SJCRH30 (cell line): ENCODE measurements at regions not wholly inside any gene's neighbourhood (a gene's known extent, or its start where the extent isn't known, plus 50 kb on each side); places are given as distances from the start of the nearest gene placed in this dataset.
"Not testable (repeated sequence)": the region's sequence is repeated elsewhere in the genome, so short reads cannot be mapped to it uniquely, and the experiment has no call there.

ENCODE experiments used
- DNase-seq, 2 experiments: peaks; one replicate each; pipeline ENCODE4 v3.0.0-alpha.2; 2015 to 2020
- H3K27ac ChIP-seq: fragments of 250-450 bp; sonication (Bioruptor Pico); 2 replicates; pipeline ENCODE4 v1.5.1; 2020; ENCODE audit warnings: mild to moderate bottlenecking, moderate library complexity
- H3K27me3 ChIP-seq: fragments of 250-450 bp; sonication (Bioruptor Pico); 2 replicates; pipeline ENCODE4 v1.5.1; 2020; ENCODE audit warnings: mild to moderate bottlenecking, moderate library complexity
- H3K36me3 ChIP-seq: fragments of 250-450 bp; sonication (Bioruptor Pico); 2 replicates; pipeline ENCODE4 v1.5.1; 2020; ENCODE audit warnings: mild to moderate bottlenecking, moderate library complexity
- H3K4me1 ChIP-seq: fragments of 250-450 bp; sonication (Bioruptor Pico); 2 replicates; pipeline ENCODE4 v1.5.1; 2020; ENCODE audit warnings: mild to moderate bottlenecking, moderate library complexity
- H3K4me3 ChIP-seq: fragments of 250-450 bp; sonication (Bioruptor Pico); 2 replicates; pipeline ENCODE4 v1.5.1; 2020; ENCODE audit warnings: mild to moderate bottlenecking, moderate library complexity
- H3K9me3 ChIP-seq: fragments of 250-450 bp; sonication (Bioruptor Pico); replicated peaks from 2 replicates; pipeline ENCODE4 v1.5.1; 2020; ENCODE audit warnings: mild to moderate bottlenecking, moderate library complexity

GRCh38 chr12:46065412-46066166 lies 75.2 kb upstream of the SCAF11 start:
- no peaks in the 10 kb centered on the region; the same call in 1 of the 2 replicates for H3K27me3 ChIP-seq
- H3K36me3 ChIP-seq, result no peaks in the 10 kb centered on the region
- no peaks in the 10 kb centered on the region for H3K4me1 ChIP-seq
- no peak for DNase-seq
- no peak overlapping the region for H3K27ac ChIP-seq
- no peaks in the 10 kb centered on the region for H3K9me3 ChIP-seq
- no peak overlapping the region for H3K4me3 ChIP-seq

GRCh38 chr12:46064548-46064947 lies 74.2 kb upstream of the SCAF11 start:
- Histone ChIP-seq H3K27me3 (no peaks in the 10 kb centered on the region; the same call in 1 of the 2 replicates), H3K4me1 (no peaks in the 10 kb centered on the region), H3K9me3 (no peaks in the 10 kb centered on the region; the same call in 1 of the 2 replicates), H3K27ac (no peak overlapping the region), H3K4me3 (no peak overlapping the region), H3K36me3 (no peaks in the 10 kb centered on the region)
- DNase-seq, result no peak

- H3K27me3 ChIP-seq, DNase-seq, H3K27ac ChIP-seq, H3K36me3 ChIP-seq, H3K9me3 ChIP-seq, H3K4me3 ChIP-seq, H3K4me1 ChIP-seq: not testable (repeated sequence)
Observed at GRCh38 chr12:46058697-46059096, 68.3 kb upstream of the SCAF11 start.

- Histone ChIP-seq H3K9me3 (peaks cover 4% of the 10 kb centered on the region; the same call in 1 of the 2 replicates), H3K27me3 (no peaks in the 10 kb centered on the region), H3K27ac (no peak overlapping the region), H3K4me1 (no peaks in the 10 kb centered on the region), H3K4me3 (no peak overlapping the region), H3K36me3 (no peaks in the 10 kb centered on the region)
- DNase-seq, result no peak
Observed at GRCh38 chr12:46050805-46051204, 60.4 kb upstream of the SCAF11 start.

GRCh38 chr12:46049665-46050064 lies 59.3 kb upstream of the SCAF11 start:
- Histone ChIP-seq H3K9me3 (peaks cover 7% of the 10 kb centered on the region; the same call in 1 of the 2 replicates), H3K4me1 (no peaks in the 10 kb centered on the region), H3K36me3 (no peaks in the 10 kb centered on the region), H3K4me3 (no peak overlapping the region), H3K27ac (no peak overlapping the region), H3K27me3 (no peaks in the 10 kb centered on the region)
- DNase-seq, result no peak

- no peaks in the 10 kb centered on the region for H3K36me3 ChIP-seq
- H3K4me3 ChIP-seq, result no peak overlapping the region
- H3K27ac ChIP-seq, result no peak overlapping the region
- no peaks in the 10 kb centered on the region for H3K27me3 ChIP-seq
- no peaks in the 10 kb centered on the region for H3K4me1 ChIP-seq
- DNase-seq, result no peak
- H3K9me3 ChIP-seq, result peaks cover 9% of the 10 kb centered on the region; the same call in 1 of the 2 replicates
Observed at GRCh38 chr12:46046436-46046835, 56.1 kb upstream of the SCAF11 start.

- Histone ChIP-seq H3K27me3 (no peaks in the 10 kb centered on the region), H3K36me3 (no peaks in the 10 kb centered on the region), H3K4me3 (no peak overlapping the region), H3K9me3 (peaks cover 13% of the 10 kb centered on the region; the same call in 1 of the 2 replicates), H3K4me1 (no peaks in the 10 kb centered on the region), H3K27ac (no peak overlapping the region)
- DNase-seq, result no peak
Observed at GRCh38 chr12:46043972-46044520, 53.7 kb upstream of the SCAF11 start.
